Right lobe of liver (tissue), 6 donors: ENCODE measurements at regions not wholly inside any gene's neighbourhood (a gene's known extent, or its start where the extent isn't known, plus 50 kb on each side); places are given as distances from the start of the nearest gene placed in this dataset.
"Not testable (repeated sequence)": the region's sequence is repeated elsewhere in the genome, so short reads cannot be mapped to it uniquely, and the experiment has no call there.

Source experiments
- ATAC-seq, 4 donors: fragments of 200-7000 bp; cut with Tn5 transposase; one replicate each; pipeline ENCODE4 v1.9.1; 2020; ENCODE audit warnings: mild to moderate bottlenecking in 4 of 4, moderate library complexity in 4 of 4
- DNase-seq, 3 donors: peaks; one replicate each; pipeline ENCODE4 v3.0.0-alpha.2; 2020
- H3K27ac ChIP-seq, 3 donors: fragments of 200-600 bp; one replicate each; pipeline ENCODE4 v1.8.0; 2022
- H3K27me3 ChIP-seq, 2 donors: fragments of 200-600 bp; one replicate each; pipeline ENCODE4 v1.8.0; 2022
- H3K36me3 ChIP-seq, 4 donors: fragments of 200-600 bp; sonication (generic) in 1 of 4; one replicate each; pipeline versions ENCODE4 v1.5.1 to v1.8.0; 2017 to 2022; ENCODE audit warnings: control low read depth in 1 of 4
- H3K4me1 ChIP-seq, 4 donors: fragments of 200-600 bp; sonication (generic) in 1 of 4; one replicate each; pipeline versions ENCODE4 v1.5.1 to v1.8.0; 2017 to 2022; ENCODE audit warnings: control low read depth in 1 of 4
- H3K4me3 ChIP-seq, 3 donors: fragments of 200-600 bp; one replicate each; pipeline ENCODE4 v1.8.0; 2022
- H3K9me3 ChIP-seq, 4 donors: fragments of 200-600 bp; sonication (generic) in 1 of 4; one replicate each; pipeline versions ENCODE4 v1.5.1 to v1.8.0; 2017 to 2022; ENCODE audit warnings: control low read depth in 1 of 4
- CTCF ChIP-seq, 4 donors: fragments of 200-600 bp in 3 of 4; fragments of 450-650 bp in 1 of 4; IDR thresholded peaks; one replicate each; pipeline versions ENCODE4 v1.5.1 to v1.8.0; 2016 to 2022; ENCODE audit warnings: antibody characterized with exemption in 4 of 4, mild to moderate bottlenecking in 2 of 4
- POLR2A ChIP-seq: fragments of 450-650 bp; IDR thresholded peaks from one replicate; pipeline ENCODE4 v1.6.1; 2017; ENCODE audit warnings: antibody characterized with exemption, mild to moderate bottlenecking
- WGBS: methylation state at CpG from one replicate; pipeline ENCODE4 v1.1.6; 2018; ENCODE audit warnings: low coverage, low lambda C conversion rate; ENCODE audit not compliant: insufficient coverage; ENCODE audit errors: missing lambda C conversion rate; 5-methylcytosine and 5-hydroxymethylcytosine counted together
- intact Hi-C, 2 donors: fragments of 100-400 bp; cut with DNase I; formaldehyde crosslinking; loops; one replicate each; pipeline versions ENCODE4 v1.11.2 to v1.14.1; 2022
- donor health status: DM: no; HTN: yes; CAD: no.
- donor health status: DM: no; HTN: no; CAD: no.
- donor health status: DM: no; HTN: no; CAD: no.
- donor health status: DM: no; HTN: yes; CAD: no.
- donor health status: DM: no; HTN: yes; CAD: no.

GRCh38 chr2:95685513-95685912 lies 93.7 kb downstream of the TRIM43 start:
- Histone ChIP-seq H3K36me3 (no peaks in the 10 kb centered on the region), H3K27ac (peak overlapping the region; percentile 6 to 50 (median 16)), H3K27me3 (no peaks in the 10 kb centered on the region), H3K4me1 (peaks cover 0 to 25% (median 7%) of the 10 kb centered on the region in 4 donors), H3K9me3 (no peaks in the 10 kb centered on the region), H3K4me3 (no peak overlapping the region)
- ATAC-seq (peak; percentile 33 to 66 (median 42)), DNase-seq (no peak)
- TF ChIP-seq CTCF (IDR thresholded peaks at IDR 0.05) (no peak), POLR2A (no peak)
- WGBS = 43% methylated on average over 3 of the region's 3 CpGs
- intact Hi-C loops = no loop called here

- H3K4me3 ChIP-seq, H3K27me3 ChIP-seq, H3K36me3 ChIP-seq, H3K9me3 ChIP-seq, intact Hi-C loops: not testable (repeated sequence)
- ATAC-seq (peak; percentile 28 to 53 (median 42)), DNase-seq (peak in 1 of 3 donors; percentile 53)
- 18% methylated on average over 5 of the region's 5 CpGs for WGBS
- peaks cover 0 to 32% (median 10%) of the 10 kb centered on the region in 4 donors for H3K4me1 ChIP-seq
- peak overlapping the region; percentile 6 to 50 (median 49) for H3K27ac ChIP-seq
These were observed 94.4 kb downstream of the TRIM43 start for GRCh38 chr2:95686056-95686825.

GRCh38 chr2:95687852-95688251 lies 96.1 kb downstream of the TRIM43 start:
- no CpG with 5 or more reads among the region's 2 CpGs for WGBS
- H3K9me3 ChIP-seq, DNase-seq, intact Hi-C loops, H3K36me3 ChIP-seq, H3K4me3 ChIP-seq, H3K27me3 ChIP-seq, H3K27ac ChIP-seq: not testable (repeated sequence)
- ATAC-seq = peak in 1 of 4 donors; percentile 4
- H3K4me1 ChIP-seq = peaks cover 0 to 40% (median 13%) of the 10 kb centered on the region in 4 donors

- ATAC-seq = peak; percentile 43 to 66 (median 65)
- H3K4me1 ChIP-seq = peaks cover 0 to 43% (median 20%) of the 10 kb centered on the region in 4 donors
These were observed 99.4 kb downstream of the TRIM43 start for GRCh38 chr2:95691210-95691609.

GRCh38 chr2:95693071-95693846 lies 101.5 kb downstream of the TRIM43 start:
- not testable (repeated sequence) for DNase-seq
- WGBS = 80% methylated on average over 7 of the region's 7 CpGs

More at GRCh38 chr2:95691210-95691609, 99.4 kb downstream of the TRIM43 start:
- DNase-seq = peak in 1 of 3 donors; percentile 65
- intact Hi-C loops, H3K4me3 ChIP-seq, H3K36me3 ChIP-seq, H3K27me3 ChIP-seq, H3K9me3 ChIP-seq: not testable (repeated sequence)
- 20% methylated on average over 7 of the region's 7 CpGs for WGBS
- peak overlapping the region in 2 of 3 donors; percentile 24 to 50 for H3K27ac ChIP-seq

GRCh38 chr2:95695613-95696012 lies 103.8 kb downstream of the TRIM43 start:
- peak overlapping the region; percentile 26 to 86 (median 62) for H3K27ac ChIP-seq
- peaks cover 0 to 36% (median 18%) of the 10 kb centered on the region in 4 donors for H3K4me1 ChIP-seq
- TF ChIP-seq POLR2A = no peak
- no peak for TF ChIP-seq CTCF (IDR thresholded peaks at IDR 0.05)
- WGBS = 16% methylated on average over 4 of the region's 4 CpGs
- DNase-seq = peak; percentile 81 to 92 (median 84)
- no peaks in the 10 kb centered on the region for H3K9me3 ChIP-seq
- H3K4me3 ChIP-seq = no peak overlapping the region
- intact Hi-C loops = no loop called here
- H3K27me3 ChIP-seq = no peaks in the 10 kb centered on the region
- H3K36me3 ChIP-seq = no peaks in the 10 kb centered on the region
- ATAC-seq = peak; percentile 86 to 91 (median 87)

More at GRCh38 chr2:95693071-95693846, 101.5 kb downstream of the TRIM43 start:
- H3K27ac ChIP-seq, H3K36me3 ChIP-seq, H3K27me3 ChIP-seq, ATAC-seq, intact Hi-C loops, H3K4me3 ChIP-seq, H3K9me3 ChIP-seq: not testable (repeated sequence)
- peaks cover 0 to 38% (median 19%) of the 10 kb centered on the region in 4 donors for H3K4me1 ChIP-seq
